NCI-H2029 treated with DMSO at 0.1 percent for 48 hours (cell line): ENCODE measurements at regions not wholly inside any gene's neighbourhood (a gene's known extent, or its start where the extent isn't known, plus 50 kb on each side); places are given as distances from the start of the nearest gene placed in this dataset.
A peak's percentile ranks its signal among the peaks of the same experiment; 100 is the strongest.

Experiments used
- DNase-seq: peaks from one replicate; lab custom pipeline; 2025; lab: John Stamatoyannopoulos, UW

- no peak for DNase-seq
These were observed 235.1 kb upstream of the CXCL12 start for GRCh38 chr10:44619975-44620374.

- no peak for DNase-seq
These were observed 242.9 kb upstream of the CXCL12 start for GRCh38 chr10:44627591-44628354.

GRCh38 chr10:44628921-44629320 lies 244.0 kb upstream of the CXCL12 start:
- no peak for DNase-seq

- no peak for DNase-seq
These were observed 250.3 kb upstream of the CXCL12 start for GRCh38 chr10:44635176-44635575.

- no peak for DNase-seq
These were observed 251.7 kb upstream of the CXCL12 start for GRCh38 chr10:44636625-44637024.

- no peak for DNase-seq
These were observed 255.5 kb upstream of the CXCL12 start for GRCh38 chr10:44640429-44640828.

GRCh38 chr10:44647473-44647872 lies 262.6 kb upstream of the CXCL12 start:
- no peak for DNase-seq

GRCh38 chr10:44647877-44648542 lies 263.1 kb upstream of the CXCL12 start:
- peak; percentile 49 for DNase-seq

- DNase-seq = no peak
These were observed 260.2 kb upstream of the TMEM72 start for GRCh38 chr10:44650691-44651661.

GRCh38 chr10:44651834-44652233 lies 259.3 kb upstream of the TMEM72 start:
- no peak for DNase-seq

- DNase-seq = no peak
These were observed 251.8 kb upstream of the TMEM72 start for GRCh38 chr10:44659320-44659719.

GRCh38 chr10:44660271-44660670 lies 250.9 kb upstream of the TMEM72 start:
- no peak for DNase-seq

GRCh38 chr10:44662051-44662450 lies 249.1 kb upstream of the TMEM72 start:
- DNase-seq = no peak

- peak; percentile 18 for DNase-seq
These were observed 242.8 kb upstream of the TMEM72 start for GRCh38 chr10:44668336-44668735.

- DNase-seq = no peak
These were observed 239.8 kb upstream of the TMEM72 start for GRCh38 chr10:44671319-44671718.

- peak; percentile 61 for DNase-seq
These were observed 237.7 kb upstream of the TMEM72 start for GRCh38 chr10:44673245-44673983.

- no peak for DNase-seq
These were observed 236.4 kb upstream of the TMEM72 start for GRCh38 chr10:44674536-44675386.

- no peak for DNase-seq
These were observed 235.7 kb upstream of the TMEM72 start for GRCh38 chr10:44675387-44675874.

- no peak for DNase-seq
These were observed 230.4 kb upstream of the TMEM72 start for GRCh38 chr10:44680764-44681163.

GRCh38 chr10:44682507-44682906 lies 228.6 kb upstream of the TMEM72 start:
- DNase-seq = peak; percentile 39

GRCh38 chr10:44684661-44685060 lies 226.5 kb upstream of the TMEM72 start:
- DNase-seq = no peak
